Hematopoietic multipotent progenitor cell treated with erythropoietin and hydrocortisone succinate and interleukin-3 and kit ligand, for 4 days (in vitro differentiated cells): ENCODE measurements at regions not wholly inside any gene's neighbourhood (a gene's known extent, or its start where the extent isn't known, plus 50 kb on each side); places are given as distances from the start of the nearest gene placed in this dataset.
A peak's percentile ranks its signal among the peaks of the same experiment; 100 is the strongest.

Source experiments
- DNase-seq: peaks from one replicate; pipeline ENCODE4 v3.0.0-alpha.2; 2015

DNA sequence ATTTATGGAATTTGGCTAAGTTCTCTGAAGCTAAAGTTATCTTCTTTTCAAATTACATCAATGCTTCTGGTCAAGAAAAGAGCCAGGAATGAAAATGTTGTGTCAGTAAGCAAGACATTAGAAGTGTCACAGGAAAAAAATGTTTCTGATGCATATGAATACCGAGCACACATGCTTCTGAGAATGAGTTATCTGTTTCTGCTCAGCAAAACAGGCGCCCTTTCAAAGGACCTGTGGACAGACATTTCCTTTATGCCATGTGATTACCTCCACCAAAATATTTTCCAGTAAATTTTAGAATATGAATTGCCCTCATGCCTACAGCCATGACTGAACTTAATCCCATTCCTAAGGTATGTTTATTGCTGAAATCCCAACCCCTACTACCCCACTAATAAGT, 55.4 kb upstream of the RNF180 start:
- no peak for DNase-seq

DNA sequence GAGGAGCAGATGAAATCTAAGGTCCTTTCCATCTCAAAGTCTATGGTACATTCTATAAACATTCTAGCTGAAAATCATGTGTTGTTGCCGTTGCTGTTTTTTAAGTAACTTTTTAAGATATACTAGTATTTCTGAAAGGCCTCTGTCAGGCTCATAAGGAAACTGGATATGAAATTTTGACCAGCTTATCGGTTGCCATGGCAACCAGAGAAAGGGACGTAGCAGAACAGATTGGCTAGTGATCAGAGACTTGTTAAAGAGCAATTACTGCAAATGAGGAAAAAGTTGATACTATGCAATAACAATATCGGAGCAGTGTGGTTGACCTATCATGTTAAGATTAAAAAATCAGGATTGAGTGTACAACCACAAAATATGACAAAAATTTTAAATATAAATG, 57.0 kb upstream of the RNF180 start:
- no peak for DNase-seq

DNA sequence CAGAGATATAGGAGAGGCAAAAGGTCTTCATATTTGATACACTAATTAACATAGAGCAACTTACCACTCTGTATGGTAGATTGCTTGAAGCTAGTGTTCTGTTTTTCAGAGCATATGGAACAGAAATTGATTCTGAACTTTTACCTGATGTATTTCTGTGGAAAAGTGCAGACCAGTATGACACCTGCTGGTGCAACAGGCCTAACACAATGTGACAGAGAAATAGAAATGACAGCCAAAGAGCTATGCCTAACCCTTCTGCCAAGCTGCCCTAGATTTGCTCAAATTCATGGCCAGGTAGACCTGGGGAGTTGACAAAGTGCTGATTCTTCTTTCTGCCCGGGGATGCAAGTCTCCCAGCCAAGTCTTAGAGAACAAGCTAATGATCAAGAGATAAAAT, 65.4 kb upstream of the RNF180 start:
- DNase-seq, result no peak

DNA sequence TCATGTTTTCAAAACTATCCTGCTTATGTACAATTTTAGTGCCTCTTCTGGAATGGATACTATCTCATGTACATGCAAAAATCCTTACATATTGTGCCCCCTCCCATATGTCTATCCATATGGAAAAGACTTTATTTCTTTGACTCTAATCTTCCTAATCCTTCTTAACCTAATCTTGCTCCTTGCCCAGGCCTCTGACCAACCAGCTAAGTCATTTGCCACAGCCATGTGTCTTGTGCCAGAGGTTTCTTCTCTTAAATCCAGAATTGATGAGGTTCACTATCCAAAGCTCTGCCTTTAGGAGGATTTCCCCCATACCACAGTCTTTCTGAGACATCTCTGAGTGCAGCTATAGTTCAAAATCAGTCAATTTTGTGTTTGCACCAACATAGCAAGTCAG, 68.9 kb upstream of the RNF180 start:
- DNase-seq, result no peak

DNA sequence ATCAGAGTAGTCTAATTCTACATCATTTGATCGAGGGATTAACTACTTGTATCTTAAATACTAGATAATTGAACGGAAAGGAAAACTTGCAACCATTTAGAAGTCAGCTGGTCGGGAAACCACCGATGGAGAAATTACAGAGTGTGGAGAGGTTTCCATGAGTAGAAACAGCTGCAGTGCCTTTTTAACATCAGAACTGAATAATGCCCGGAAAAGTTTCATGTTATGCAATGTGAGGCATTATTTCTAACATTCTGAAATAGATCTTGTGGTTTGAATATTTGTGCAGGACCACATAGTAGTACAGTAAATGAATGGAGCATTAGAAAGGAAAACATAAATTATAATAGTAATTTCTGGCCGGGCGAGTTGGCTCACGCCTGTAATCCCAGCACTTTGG, 88.1 kb upstream of the RNF180 start:
- DNase-seq, result no peak

DNA sequence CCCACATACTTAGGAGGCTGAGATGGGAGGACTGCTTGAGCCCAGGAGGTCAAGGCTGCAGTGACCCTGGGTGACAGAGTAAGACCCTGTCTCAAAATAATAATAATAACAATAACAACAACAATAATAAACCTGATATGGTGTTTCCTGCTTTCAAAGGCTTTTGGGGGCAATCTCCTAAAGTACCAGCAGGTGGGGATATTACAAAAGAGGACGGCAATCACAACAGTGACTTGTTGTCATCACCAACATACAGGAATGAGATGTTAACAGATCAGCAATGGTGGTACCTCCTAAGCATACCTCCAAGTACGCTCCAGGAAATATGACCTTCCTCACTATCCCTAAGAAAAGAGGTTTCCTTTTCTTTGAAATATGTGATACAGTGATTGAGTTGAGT, 91.1 kb upstream of the RNF180 start:
- peak; percentile 57 for DNase-seq

DNA sequence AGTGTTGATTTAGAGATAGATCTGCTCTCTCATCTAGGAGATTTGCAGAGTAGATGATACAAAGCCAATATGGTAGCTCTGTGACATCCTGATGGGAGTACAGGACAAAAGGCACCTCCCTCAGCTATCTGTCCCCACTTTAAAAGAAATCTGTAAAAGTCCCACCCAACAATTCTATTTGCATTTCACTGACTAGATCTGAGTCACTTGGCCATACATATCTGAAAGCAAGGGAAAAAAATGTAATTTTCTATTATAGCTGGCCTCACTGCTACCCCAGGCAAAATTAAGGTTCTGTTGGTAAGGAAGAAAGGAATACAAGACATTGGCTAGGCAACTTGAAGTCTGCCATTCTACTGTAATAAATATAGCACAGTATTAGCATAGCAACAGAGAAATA, 96.2 kb upstream of the RNF180 start:
- no peak for DNase-seq

DNA sequence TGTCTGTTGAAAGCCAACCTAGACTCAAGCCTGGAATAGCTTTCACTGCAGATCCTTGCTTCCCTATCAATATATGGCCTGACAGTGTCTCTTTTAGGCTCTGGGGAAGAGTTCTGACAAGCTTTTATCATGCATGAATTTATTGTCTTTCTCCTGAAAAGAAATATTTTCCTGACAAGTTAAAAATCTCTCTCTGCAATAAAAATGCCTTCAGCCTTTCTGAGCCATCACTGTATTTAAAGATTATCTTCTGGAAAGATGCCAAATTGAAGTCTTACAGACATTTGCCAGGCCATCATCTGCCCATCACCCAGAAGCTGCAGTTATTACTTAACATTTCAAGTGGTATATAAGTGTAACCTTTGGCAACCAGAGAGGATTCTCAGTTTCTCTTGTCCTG, 88.1 kb upstream of the HTR1A start:
- no peak for DNase-seq

DNA sequence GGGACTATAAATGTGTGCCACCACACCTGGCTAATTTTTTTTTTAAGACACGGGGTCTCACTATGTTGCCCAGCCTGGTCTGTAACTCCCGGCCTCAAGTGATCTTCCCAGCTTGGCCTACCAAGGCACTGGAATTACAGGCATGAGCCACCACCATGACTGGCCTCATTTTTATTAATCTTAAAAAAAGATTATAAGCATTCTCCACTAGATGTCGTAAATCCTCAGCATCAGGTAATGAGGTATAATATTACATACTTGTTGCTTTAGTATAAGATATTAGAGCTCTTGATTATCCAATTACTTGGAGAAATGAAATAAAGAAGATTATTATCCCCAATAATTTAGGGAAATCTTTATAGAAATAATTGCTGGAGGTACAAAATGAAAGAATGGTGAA, 78.2 kb upstream of the HTR1A start:
- DNase-seq, result no peak

DNA sequence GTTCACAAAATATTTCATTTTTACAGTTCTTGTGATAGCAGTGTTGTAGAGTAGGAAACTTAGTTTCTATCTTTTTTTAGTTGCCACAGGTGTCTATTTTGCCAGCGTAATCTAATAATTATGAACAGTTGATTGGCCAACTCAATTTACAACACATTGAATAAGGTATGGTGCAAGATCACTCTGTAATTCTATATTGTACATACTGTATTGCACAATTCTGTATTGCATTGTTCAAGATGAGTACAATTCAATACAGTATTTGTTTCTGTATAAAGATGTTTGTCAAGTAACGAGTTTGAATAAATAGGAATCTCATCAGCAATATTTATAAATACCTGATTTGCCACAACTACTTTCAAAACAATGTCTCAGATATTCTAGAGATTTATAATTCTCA, 64.2 kb upstream of the HTR1A start:
- DNase-seq, result no peak

DNA sequence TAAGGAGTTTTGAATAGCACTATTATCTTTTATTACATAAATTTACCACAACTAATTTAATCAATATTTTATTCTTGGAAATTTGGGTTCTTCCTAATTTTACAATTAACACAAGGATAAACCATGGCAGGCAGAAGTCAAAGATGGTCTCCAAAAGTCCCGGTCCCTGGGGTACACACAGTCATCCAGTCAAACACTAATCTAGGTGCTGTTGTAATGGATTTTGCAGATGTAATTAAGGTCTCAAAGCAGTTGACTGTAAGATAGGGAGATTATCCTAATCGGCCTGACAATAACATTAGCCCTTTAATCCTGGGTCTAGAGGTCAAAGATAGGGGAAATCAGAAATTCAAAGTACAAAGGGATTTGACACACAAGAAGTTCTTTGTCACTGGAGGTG, 57.5 kb upstream of the HTR1A start:
- no peak for DNase-seq

DNA sequence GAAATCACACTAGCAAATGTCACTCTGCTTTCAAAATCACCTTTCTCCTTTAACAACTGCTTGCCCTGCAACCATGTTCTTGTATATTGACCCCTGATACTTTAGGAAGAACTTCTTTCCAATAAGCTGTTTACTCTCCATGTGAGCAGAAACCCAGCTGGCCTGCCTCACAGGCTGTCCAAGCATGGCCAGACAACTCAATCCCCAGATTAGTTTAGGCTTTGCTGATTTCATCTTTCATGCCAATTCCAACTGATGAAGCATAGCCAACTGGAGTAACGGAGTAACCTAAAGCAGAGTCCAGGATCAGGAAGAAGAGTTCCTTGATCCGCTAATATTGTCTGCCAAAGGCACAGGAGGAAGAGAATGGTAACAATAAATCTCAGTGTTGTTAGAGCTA, 56.7 kb upstream of the HTR1A start:
- DNase-seq, result no peak

DNA sequence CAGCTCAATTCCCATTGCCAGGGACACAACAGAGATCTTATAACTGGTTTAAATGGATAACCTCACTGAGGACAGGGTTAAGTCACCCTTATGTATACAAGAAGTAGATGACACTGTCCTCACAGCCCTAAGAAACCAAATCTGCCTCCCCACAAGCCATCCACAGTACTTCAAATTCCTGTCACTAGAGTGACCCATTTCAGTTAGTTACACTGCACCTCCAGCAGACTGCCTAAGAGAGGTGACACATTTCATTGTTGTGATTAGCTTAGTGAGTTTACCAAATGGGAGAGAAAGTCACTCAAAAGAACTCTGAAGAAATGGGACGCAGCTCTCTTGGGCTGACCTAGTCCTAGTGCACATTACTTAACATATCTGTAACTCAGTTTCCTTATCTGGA, 53.6 kb upstream of the HTR1A start:
- DNase-seq, result no peak
